Esophagus squamous epithelium (tissue), 5 donors: ENCODE measurements at regions not wholly inside any gene's neighbourhood (a gene's known extent, or its start where the extent isn't known, plus 50 kb on each side); places are given as distances from the start of the nearest gene placed in this dataset.
"Not testable (repeated sequence)": the region's sequence is repeated elsewhere in the genome, so short reads cannot be mapped to it uniquely, and the experiment has no call there.

Source experiments
- DNase-seq: peaks from one replicate; lab custom pipeline; 2025; lab: John Stamatoyannopoulos, UW
- H3K27ac ChIP-seq, 4 donors: fragments of 200-600 bp; sonication (generic); one replicate each; pipeline ENCODE4 v1.5.1; 2016 to 2019; ENCODE audit warnings: mild to moderate bottlenecking in 1 of 4
- H3K27me3 ChIP-seq, 4 donors: fragments of 200-600 bp; sonication (generic); 1 replicate in 3 of 4; 2 replicates in 1 of 4; pipeline versions ENCODE4 v1.5.1 to v1.6.0; 2017 to 2021; ENCODE audit warnings: antibody characterized with exemption in 1 of 4
- H3K36me3 ChIP-seq, 3 donors: fragments of 200-600 bp; sonication (generic); one replicate each; pipeline ENCODE4 v1.5.1; 2016 to 2019
- H3K4me1 ChIP-seq, 3 donors: fragments of 200-600 bp; sonication (generic); one replicate each; pipeline ENCODE4 v1.5.1; 2017 to 2019
- H3K4me3 ChIP-seq, 4 donors: fragments of 200-600 bp; sonication (generic); 1 replicate in 3 of 4; 2 replicates in 1 of 4; pipeline ENCODE4 v1.5.1; 2016 to 2019; ENCODE audit warnings: mild to moderate bottlenecking in 2 of 4, moderate library complexity in 1 of 4
- H3K9me3 ChIP-seq, 3 donors: fragments of 200-600 bp; sonication (generic); one replicate each; pipeline ENCODE4 v1.5.1; 2016 to 2019
- CTCF ChIP-seq, 6 experiments: fragments of 450-650 bp in 4 of 6; fragments of 200-600 bp in 2 of 6; sonication (generic) in 2 of 6; IDR thresholded peaks; one replicate each; pipeline ENCODE4 v1.5.1; 2016 to 2019; ENCODE audit warnings: antibody characterized with exemption in 6 of 6, mild to moderate bottlenecking in 4 of 6, moderate library complexity in 4 of 6
- POLR2A ChIP-seq, 4 donors: fragments of 450-650 bp; IDR thresholded peaks; one replicate each; pipeline ENCODE4 v1.6.1; 2017; ENCODE audit warnings: antibody characterized with exemption in 4 of 4, mild to moderate bottlenecking in 4 of 4, moderate library complexity in 3 of 4
- WGBS, 2 donors: methylation state at CpG; one replicate each; pipeline ENCODE4 v1.1.5; 2018; 5-methylcytosine and 5-hydroxymethylcytosine counted together
- intact Hi-C: fragments of 100-400 bp; cut with DNase I; formaldehyde crosslinking; loops from one replicate; pipeline ENCODE4 v1.15.0; 2022
- donor health status: DM: yes; HTN: yes; CAD: no.

- H3K4me1 ChIP-seq: no peaks in the 10 kb centered on the region
- H3K27me3 ChIP-seq: no peaks in the 10 kb centered on the region
- H3K4me3 ChIP-seq: no peak overlapping the region
- 92% methylated on average over 2 of the region's 2 CpGs; no CpG with 5 or more reads in 1 of the 2 donors for WGBS, 2 donors
- no peak overlapping the region for H3K27ac ChIP-seq
- H3K36me3 ChIP-seq: no peaks in the 10 kb centered on the region
- DNase-seq: no peak
- intact Hi-C loops: no loop called here
- TF ChIP-seq POLR2A (IDR thresholded peaks at IDR 0.05): no peak
- no peak for TF ChIP-seq CTCF (IDR thresholded peaks at IDR 0.05)
- H3K9me3 ChIP-seq: no peaks in the 10 kb centered on the region
Observed at GRCh38 chrY:18912846-18913245, 139.3 kb upstream of the HSFY2 start.

GRCh38 chrY:18909846-18910245 is 136.3 kb upstream of the HSFY2 start:
- no peaks in the 10 kb centered on the region for H3K27me3 ChIP-seq
- 91% methylated on average over 1 of the region's 1 CpG; no CpG with 5 or more reads in 1 of the 2 donors for WGBS, 2 donors
- no peaks in the 10 kb centered on the region for H3K4me1 ChIP-seq
- TF ChIP-seq POLR2A (IDR thresholded peaks at IDR 0.05) (no peak), CTCF (IDR thresholded peaks at IDR 0.05) (no peak)
- DNase-seq: no peak
- H3K27ac ChIP-seq: no peak overlapping the region
- intact Hi-C loops: no loop called here
- no peak overlapping the region for H3K4me3 ChIP-seq
- no peaks in the 10 kb centered on the region for H3K36me3 ChIP-seq
- no peaks in the 10 kb centered on the region for H3K9me3 ChIP-seq

- H3K27me3 ChIP-seq, intact Hi-C loops, H3K36me3 ChIP-seq, H3K9me3 ChIP-seq, H3K4me1 ChIP-seq, H3K27ac ChIP-seq, H3K4me3 ChIP-seq, DNase-seq: not testable (repeated sequence)
- 96% methylated on average over 4 of the region's 8 CpGs; no CpG with 5 or more reads in 1 of the 2 donors for WGBS, 2 donors
Observed at GRCh38 chrY:18906198-18906597, 132.7 kb upstream of the HSFY2 start.

- H3K27ac ChIP-seq: no peak overlapping the region
- intact Hi-C loops: no loop called here
- 57% methylated on average over 2 of the region's 2 CpGs; no CpG with 5 or more reads in 1 of the 2 donors for WGBS, 2 donors
Observed at GRCh38 chrY:18904296-18904695, 130.8 kb upstream of the HSFY2 start.

GRCh38 chrY:18891994-18892393 is 118.5 kb upstream of the HSFY2 start:
- Histone ChIP-seq H3K27me3 (no peaks in the 10 kb centered on the region), H3K4me3 (no peak overlapping the region), H3K9me3 (no peaks in the 10 kb centered on the region), H3K27ac (no peak overlapping the region), H3K36me3 (no peaks in the 10 kb centered on the region), H3K4me1 (no peaks in the 10 kb centered on the region)
- intact Hi-C loops: no loop called here
- no peak for DNase-seq
- 90% methylated on average over 3 of the region's 4 CpGs; no CpG with 5 or more reads in 1 of the 2 donors for WGBS, 2 donors
- TF ChIP-seq POLR2A (IDR thresholded peaks at IDR 0.05): no peak
- TF ChIP-seq CTCF (IDR thresholded peaks at IDR 0.05): no peak

More at GRCh38 chrY:18904296-18904695, 130.8 kb upstream of the HSFY2 start:
- no peak for DNase-seq
- H3K4me1 ChIP-seq: peaks cover 0 to 4% (median 0%) of the 10 kb centered on the region in 3 donors
- no peaks in the 10 kb centered on the region for H3K9me3 ChIP-seq
- H3K4me3 ChIP-seq: no peak overlapping the region
- TF ChIP-seq POLR2A (IDR thresholded peaks at IDR 0.05): no peak
- no peak for TF ChIP-seq CTCF (IDR thresholded peaks at IDR 0.05)
- no peaks in the 10 kb centered on the region for H3K36me3 ChIP-seq
- no peaks in the 10 kb centered on the region for H3K27me3 ChIP-seq

GRCh38 chrY:18889548-18889947 is 116.0 kb upstream of the HSFY2 start:
- TF ChIP-seq POLR2A (IDR thresholded peaks at IDR 0.05) (no peak), CTCF (IDR thresholded peaks at IDR 0.05) (no peak)
- H3K36me3 ChIP-seq: no peaks in the 10 kb centered on the region
- no peaks in the 10 kb centered on the region for H3K9me3 ChIP-seq
- intact Hi-C loops: no loop called here
- no peak overlapping the region for H3K27ac ChIP-seq
- H3K4me3 ChIP-seq: no peak overlapping the region
- no peaks in the 10 kb centered on the region for H3K27me3 ChIP-seq
- no peak for DNase-seq
- H3K4me1 ChIP-seq: no peaks in the 10 kb centered on the region
- WGBS, 2 donors: 84% methylated on average over 2 of the region's 2 CpGs; no CpG with 5 or more reads in 1 of the 2 donors
